ENCODE measurements at regions not wholly inside any gene's neighbourhood (a gene's known extent, or its start where the extent isn't known, plus 50 kb on each side); places are given as distances from the start of the nearest gene placed in this dataset.
"Not testable (repeated sequence)": the region's sequence is repeated elsewhere in the genome, so short reads cannot be mapped to it uniquely, and the experiment has no call there.

GRCh38 chr7:53087274-53087673, 51.8 kb downstream of the POM121L12 start:
- DNase-seq, result no peak

GRCh38 chr7:53094191-53094590, 58.8 kb downstream of the POM121L12 start:
- no peak for DNase-seq

GRCh38 chr7:53094827-53095226, 59.4 kb downstream of the POM121L12 start:
- DNase-seq, result no peak

DNA sequence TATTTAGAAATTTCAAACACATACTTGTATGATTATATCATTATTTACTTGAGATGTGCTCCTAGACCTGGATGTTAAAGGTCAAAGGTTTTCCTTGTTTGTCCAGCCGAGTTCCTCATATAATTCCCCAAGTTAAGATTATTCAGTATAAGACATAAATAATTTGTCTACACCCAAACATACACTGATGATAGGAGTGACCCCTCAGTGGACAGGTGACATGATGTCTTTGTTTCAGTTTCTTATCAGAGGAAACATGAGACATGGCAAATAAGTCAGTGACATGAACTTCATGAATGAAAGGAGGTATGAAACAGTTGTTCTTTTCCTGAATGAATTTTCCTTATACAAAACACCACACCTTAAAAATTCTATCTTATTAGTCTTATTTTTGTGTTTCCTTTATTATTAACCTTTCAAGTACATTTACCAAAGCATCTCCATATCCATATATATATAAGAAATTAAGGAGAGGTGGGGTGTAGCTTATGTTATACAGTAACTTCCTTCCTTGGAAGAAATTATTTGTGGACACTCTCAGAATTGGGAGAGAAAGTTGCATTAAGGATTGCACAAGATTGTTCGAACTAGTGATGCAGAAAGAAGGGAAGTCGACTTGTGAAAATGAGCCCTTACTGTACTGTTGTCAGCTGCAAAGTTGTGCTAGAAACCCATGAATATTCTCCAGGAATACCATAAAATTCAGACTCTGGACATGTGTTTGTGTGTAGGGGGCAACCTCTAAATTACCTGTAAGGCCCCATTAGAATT, 60.5 kb downstream of the POM121L12 start:
- no peak for DNase-seq

DNA sequence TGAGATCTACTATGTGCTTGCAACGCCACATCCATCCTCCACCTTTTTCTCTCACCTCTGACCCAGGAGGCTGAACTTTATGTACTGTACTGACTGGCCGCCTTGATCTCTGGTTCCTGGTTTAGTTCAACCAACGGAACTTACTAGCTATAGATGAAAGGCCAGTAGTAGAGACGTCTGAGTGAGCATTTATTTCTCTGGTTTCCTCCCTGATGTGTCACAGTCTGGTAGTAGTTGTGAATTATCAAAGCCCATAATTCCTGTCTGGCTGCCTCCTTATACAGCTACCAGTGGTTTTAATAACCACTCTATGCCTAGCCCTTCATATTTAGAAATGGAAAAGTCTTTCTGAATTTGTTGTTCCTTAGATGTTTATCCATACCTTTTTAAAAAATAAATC, 64.7 kb downstream of the POM121L12 start:
- DNase-seq, result no peak

DNA sequence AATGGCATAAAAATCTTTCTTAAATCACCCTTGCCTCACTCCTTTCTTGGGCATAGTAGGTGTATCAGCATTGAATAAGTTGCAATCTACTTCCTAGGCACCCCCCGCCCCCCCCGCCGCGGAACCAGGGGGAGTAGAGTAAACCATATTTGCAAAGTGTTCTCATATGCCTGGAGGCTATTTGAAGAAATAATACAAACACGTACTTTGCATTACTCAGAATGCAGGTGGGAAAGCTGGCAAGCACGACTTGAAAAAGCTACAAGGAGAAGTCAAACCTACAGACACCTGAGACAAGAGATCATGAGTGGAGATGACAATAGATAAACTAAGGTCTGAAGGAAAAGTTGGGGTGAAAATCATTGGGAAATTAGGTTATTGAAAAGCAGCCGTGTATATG, 65.6 kb downstream of the POM121L12 start:
- no peak for DNase-seq

GRCh38 chr7:53110425-53110824, 75.0 kb downstream of the POM121L12 start:
- DNase-seq, result no peak

DNA sequence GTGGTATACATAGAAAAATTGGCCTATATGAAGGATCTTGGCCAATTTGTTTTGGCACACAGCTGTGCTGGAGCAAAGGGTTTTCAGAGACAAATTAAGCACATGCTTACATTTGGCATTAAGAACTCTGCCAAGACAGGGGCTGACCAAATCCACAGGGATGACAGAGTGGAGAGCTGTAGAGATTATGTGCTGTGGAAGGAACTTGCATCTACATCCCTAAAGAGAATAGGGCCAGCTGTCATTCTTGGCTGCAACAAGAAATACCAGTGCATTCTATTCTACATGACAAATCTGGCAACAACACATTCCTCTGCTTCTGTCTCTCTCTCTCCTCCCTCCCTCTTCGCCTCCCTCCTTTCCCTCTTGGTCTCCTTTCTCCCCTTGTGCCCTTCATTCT, 75.6 kb downstream of the POM121L12 start:
- no peak for DNase-seq

DNA sequence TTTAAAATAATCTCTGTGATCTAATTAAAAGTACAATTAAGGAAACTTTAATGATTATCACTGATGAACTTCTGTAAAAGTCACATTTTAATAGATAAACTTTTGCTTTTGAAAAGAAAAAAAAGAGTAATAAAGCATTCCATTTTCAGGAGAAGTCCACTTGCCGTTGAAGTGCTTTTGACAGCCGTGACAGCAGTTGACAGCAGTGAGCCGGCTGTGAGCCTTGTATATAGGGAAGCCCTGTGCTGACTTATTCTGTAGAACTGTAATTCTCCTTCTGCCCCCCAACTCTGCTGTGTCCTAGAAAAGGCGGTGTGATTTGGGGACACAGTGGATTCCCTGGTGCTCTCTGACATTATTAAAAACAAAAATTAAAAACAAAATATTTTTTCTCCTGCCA, 78.0 kb downstream of the POM121L12 start:
- DNase-seq, result no peak

- no peak for DNase-seq
These were observed 84.1 kb downstream of the POM121L12 start for GRCh38 chr7:53119514-53119941.

- DNase-seq, result no peak
These were observed 85.9 kb downstream of the POM121L12 start for GRCh38 chr7:53121374-53121773.

- no peak for DNase-seq
These were observed 96.3 kb downstream of the POM121L12 start for GRCh38 chr7:53131697-53132096.

DNA sequence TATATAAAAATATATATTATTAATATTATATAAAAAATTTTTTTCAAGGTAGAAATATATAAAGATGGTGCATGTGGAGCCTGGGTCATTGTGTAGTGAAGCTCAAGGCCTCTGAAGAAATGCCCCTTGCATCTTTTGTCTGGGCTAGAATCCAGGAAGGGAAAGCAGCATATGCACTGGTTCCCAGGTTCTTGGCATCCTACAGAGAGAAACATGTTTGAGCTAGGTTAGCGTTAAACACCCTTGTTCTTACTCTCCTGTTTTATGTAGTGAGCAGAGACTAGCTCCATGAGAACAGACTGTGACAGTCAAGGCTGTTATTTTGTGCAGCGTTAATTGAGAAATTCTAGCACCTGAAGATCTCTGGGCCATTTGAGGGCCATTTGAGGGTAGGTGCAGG, 116.1 kb downstream of the POM121L12 start:
- DNase-seq, result no peak

- not testable (repeated sequence) for DNase-seq
These were observed 151.8 kb downstream of the POM121L12 start for GRCh38 chr7:53187184-53187583.

DNA sequence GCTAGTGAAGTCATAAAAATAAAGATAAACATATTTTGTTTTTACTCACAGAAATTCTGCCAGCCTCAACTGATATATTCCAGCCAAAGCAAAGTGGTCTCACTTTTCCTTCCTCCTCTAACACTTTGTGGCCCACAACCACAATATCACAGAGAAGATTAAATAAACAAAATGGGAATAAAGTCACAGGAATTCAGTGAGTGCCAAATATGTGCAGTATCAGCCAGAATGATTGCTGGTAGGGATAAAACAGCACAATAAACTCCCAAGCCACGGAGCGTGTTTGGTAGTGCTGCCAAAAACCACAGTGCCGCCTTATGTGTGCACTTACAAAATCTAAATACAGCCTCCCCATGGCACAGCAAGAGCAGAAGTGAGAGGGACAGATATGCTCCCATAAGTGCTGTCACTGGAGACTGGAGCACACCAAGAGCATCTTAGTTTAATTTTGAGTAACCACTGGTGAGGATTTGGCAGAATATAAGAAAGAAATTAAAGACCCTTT, 155.8 kb downstream of the POM121L12 start:
- no peak for DNase-seq

GRCh38 chr7:53191836-53192443, 156.5 kb downstream of the POM121L12 start:
- DNase-seq, result no peak

DNA sequence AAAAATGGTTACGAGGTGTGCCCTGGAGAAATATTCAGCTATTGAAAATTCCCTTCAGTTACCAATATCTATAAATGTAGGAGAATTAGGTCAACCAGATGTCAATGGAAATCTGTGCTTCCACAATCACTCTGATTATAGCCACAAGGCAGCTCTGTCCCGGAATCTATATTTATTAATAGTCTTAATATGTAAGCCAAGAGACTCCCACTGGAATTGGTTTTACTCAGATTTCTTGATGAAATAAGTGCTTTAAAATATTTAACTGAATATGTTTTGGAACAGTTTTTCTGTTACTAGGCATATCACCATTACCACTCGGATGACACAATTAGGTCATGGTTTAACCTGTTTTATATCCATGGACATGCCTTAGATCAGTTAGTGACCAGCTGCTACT, 169.6 kb downstream of the POM121L12 start:
- no peak for DNase-seq

- no peak for DNase-seq
These were observed 173.7 kb downstream of the POM121L12 start for GRCh38 chr7:53209129-53209528.

DNA sequence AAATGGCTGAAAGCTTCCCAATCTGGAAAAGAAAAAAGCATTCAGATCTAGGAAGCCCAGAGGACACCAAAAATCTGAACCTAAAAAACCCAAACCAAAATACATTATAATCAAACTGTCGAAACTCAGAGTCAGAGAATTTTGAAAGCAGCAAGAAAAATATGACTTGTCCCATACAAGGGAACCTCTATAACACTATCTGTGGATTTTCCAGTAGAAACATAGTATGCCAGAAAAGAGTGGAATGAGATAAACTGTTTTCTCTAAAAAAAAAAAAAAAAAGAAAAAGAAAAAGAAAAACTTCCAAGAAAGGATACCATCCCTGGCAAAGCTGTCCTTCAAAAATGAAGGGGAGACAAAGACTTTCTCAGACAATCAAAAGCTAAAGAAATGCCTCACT, 179.0 kb downstream of the POM121L12 start:
- no peak for DNase-seq

DNA sequence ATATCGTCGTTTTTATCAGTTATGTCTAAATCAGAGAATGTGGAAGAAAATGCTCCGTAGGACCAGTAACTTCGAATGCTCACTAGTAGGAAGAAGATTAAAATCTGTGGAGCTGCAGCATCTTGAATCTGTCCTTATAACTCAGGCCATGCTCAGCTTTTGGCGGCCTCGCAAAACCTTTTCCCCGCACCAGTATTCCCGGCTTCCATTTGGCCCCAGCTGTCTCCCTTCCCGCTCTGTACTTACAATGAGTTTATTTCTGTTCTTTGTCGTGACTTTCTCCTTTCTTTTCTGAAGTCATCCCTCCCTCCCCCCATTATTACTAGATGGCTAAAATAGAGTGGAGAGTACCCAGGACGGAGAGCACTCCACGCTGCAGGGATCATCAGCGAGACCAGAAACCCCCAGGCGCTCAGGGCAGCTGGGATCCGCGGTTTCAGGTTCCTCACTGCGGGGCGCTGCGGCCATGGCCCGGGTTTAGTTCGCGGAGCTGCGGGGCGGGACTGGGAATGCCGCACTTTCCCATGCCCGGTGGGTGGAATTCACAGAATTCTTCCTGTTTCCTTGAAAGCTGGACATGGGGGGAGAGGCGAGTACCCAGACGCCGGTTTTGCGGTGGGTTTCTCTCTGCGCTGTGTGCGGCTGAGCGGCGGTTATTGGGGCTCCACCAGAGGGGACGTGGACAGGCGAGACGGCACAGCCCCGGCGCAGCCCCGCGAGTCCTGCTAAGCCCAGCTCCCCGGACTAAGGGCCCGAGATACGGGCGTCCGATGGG, 183.5 kb downstream of the POM121L12 start:
- DNase-seq, result peak in 3 of 56 donors; percentile 4 to 33 (median 11)

DNA sequence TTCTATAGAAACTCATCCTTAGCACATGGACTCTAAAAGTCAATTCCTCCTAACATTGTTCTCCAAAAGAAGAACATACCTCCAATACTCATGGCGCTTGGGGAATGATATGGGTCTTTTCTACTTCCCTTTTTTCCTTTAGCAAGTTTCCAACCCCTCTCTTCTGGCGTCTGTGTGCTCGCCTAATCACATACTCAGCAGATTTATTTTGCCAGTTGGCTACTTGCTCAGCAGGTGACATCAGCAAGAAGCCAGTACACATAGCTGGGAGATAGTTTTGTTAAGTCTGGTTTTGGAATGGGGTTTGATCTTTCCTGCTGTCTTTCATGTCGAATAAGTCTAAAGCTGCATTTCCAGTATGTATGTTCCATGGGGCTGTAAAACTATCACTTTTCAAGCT, 193.8 kb downstream of the POM121L12 start:
- no peak for DNase-seq

DNA sequence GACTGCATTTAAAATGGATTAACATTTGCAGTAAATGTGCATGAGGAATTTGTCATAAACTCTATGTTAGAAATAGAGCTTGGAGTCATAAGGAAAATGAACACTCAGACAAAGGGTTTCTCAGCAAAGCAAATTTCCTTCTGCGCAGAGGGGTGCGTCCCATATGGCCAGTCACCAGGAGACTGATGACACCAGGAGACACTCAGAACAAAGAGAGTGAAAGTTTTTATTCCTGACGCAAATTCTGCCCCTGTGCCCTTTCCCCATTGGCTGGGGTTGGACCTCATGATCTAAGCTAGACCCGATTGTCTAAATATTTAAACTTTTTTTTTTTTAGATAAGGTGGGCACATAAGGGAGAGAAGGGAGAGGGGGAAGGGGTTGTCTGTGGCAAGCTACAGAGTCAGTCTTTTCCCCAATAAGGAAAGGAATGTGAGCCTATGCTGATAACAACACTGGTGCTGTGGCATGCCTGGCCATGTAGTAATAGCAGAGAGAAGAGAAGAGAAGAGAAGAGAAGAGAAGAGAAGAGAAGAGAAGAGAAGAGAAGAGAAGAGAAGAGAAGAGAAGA, 202.0 kb downstream of the POM121L12 start:
- no peak for DNase-seq
